H1 (cell line): ENCODE measurements at regions not wholly inside any gene's neighbourhood (a gene's known extent, or its start where the extent isn't known, plus 50 kb on each side); places are given as distances from the start of the nearest gene placed in this dataset.

Experiments used
- CTCF ChIA-PET: fragments of 300-600 bp; sonication (Branson Sonifier 250); formaldehyde crosslinking; loops from one replicate; lab custom pipeline; 2021; ENCODE audit not compliant: partially characterized antibody; lab: Charles Lee
- POLR2A ChIA-PET: fragments of 300-600 bp; sonication (Branson Sonifier 250); formaldehyde crosslinking; loops from one replicate; lab custom pipeline; 2021; ENCODE audit warnings: inconsistent platforms; ENCODE audit not compliant: partially characterized antibody; lab: Charles Lee
- DNase-seq, 2 experiments: peaks; one replicate each; pipeline versions ENCODE4 v3.0.0 to v3.0.0-alpha.2; 2010 to 2022; ENCODE audit warnings: low spot score in 2 of 2, low read depth in 1 of 2, mixed read lengths in 1 of 2
- FAIRE-seq: peaks from 2 replicates; lab custom pipeline; 2011; peaks lifted over from hg19 to GRCh38; lab: Jason Lieb, UNC
- H2AFZ ChIP-seq: 2 replicates; pipeline ENCODE4 v1.8.1; 2012; ENCODE audit warnings: low read length, inconsistent platforms
- H2AK5ac ChIP-seq: 2 replicates; pipeline ENCODE4 v1.6.1; 2013; ENCODE audit warnings: low read depth, low read length
- H2BK120ac ChIP-seq: replicated peaks from 2 replicates; pipeline ENCODE3; 2013; ENCODE audit warnings: low read depth, low read length, inconsistent platforms
- H2BK12ac ChIP-seq: 2 replicates; pipeline ENCODE4 v1.6.1; 2013; ENCODE audit warnings: low read depth, low read length
- H2BK15ac ChIP-seq: 2 replicates; pipeline ENCODE4 v1.6.1; 2013; ENCODE audit warnings: low read length
- H2BK20ac ChIP-seq: 2 replicates; pipeline ENCODE4 v1.6.1; 2013; ENCODE audit warnings: low read length
- H2BK5ac ChIP-seq: 2 replicates; pipeline ENCODE4 v1.6.1; 2013; ENCODE audit warnings: low read depth, low read length
- H3K14ac ChIP-seq: 2 replicates; pipeline ENCODE4 v1.6.1; 2013; ENCODE audit warnings: inconsistent platforms; ENCODE audit not compliant: insufficient read length
- H3K18ac ChIP-seq: 2 replicates; pipeline ENCODE4 v1.6.1; 2013; ENCODE audit warnings: low read length; ENCODE audit errors: extremely low read depth
- H3K23ac ChIP-seq: 2 replicates; pipeline ENCODE4 v1.6.1; 2013; ENCODE audit warnings: inconsistent platforms; ENCODE audit not compliant: insufficient read length
- H3K23me2 ChIP-seq: 2 replicates; pipeline ENCODE4 v1.6.1; 2013; ENCODE audit warnings: low read depth, low read length
- H3K27ac ChIP-seq: 2 replicates; pipeline ENCODE4 v1.6.1; 2011; ENCODE audit warnings: low read depth, low read length, inconsistent platforms
- H3K27me3 ChIP-seq, 4 experiments: replicated peaks in 1 of 4; 1 replicate in 1 of 4; 2 replicates in 3 of 4; pipeline versions ENCODE4 v1.6.1 to v1.8.1; 2011 to 2013; ENCODE audit warnings: low read length in 3 of 4, mild to moderate bottlenecking in 3 of 4, inconsistent platforms in 2 of 4, mixed read lengths in 2 of 4, moderate library complexity in 1 of 4; ENCODE audit not compliant: control insufficient read depth in 3 of 4, insufficient read depth in 3 of 4; ENCODE audit errors: extremely low read depth in 1 of 4
- H3K36me3 ChIP-seq, 4 experiments: 2 replicates each; pipeline versions ENCODE4 v1.6.1 to v1.8.1; 2011 to 2013; ENCODE audit warnings: mild to moderate bottlenecking in 4 of 4, low read length in 3 of 4, moderate library complexity in 2 of 4, control low read depth in 1 of 4, inconsistent platforms in 1 of 4; ENCODE audit not compliant: insufficient read depth in 4 of 4, control insufficient read depth in 2 of 4
- H3K4ac ChIP-seq: replicated peaks from 2 replicates; pipeline ENCODE3; 2013; ENCODE audit warnings: low read length, low read depth, mixed read lengths, inconsistent platforms; ENCODE audit not compliant: insufficient read length
- H3K4me1 ChIP-seq, 4 experiments: replicated peaks in 1 of 4; 1 replicate in 1 of 4; 2 replicates in 3 of 4; pipeline versions ENCODE4 v1.6.1 to v1.8.1; 2011 to 2013; ENCODE audit warnings: low read length in 3 of 4, inconsistent platforms in 2 of 4, mixed read lengths in 1 of 4; ENCODE audit not compliant: insufficient read depth in 4 of 4, control insufficient read depth in 3 of 4
- H3K4me2 ChIP-seq, 2 experiments: 2 replicates each; pipeline versions ENCODE4 v1.6.1 to v1.8.1; 2011 to 2013; ENCODE audit warnings: low read depth in 2 of 2, low read length in 2 of 2, control low read depth in 1 of 2, inconsistent platforms in 1 of 2, mild to moderate bottlenecking in 1 of 2; ENCODE audit not compliant: insufficient read depth in 1 of 2
- H3K4me3 ChIP-seq, 4 experiments: fragments of 200-600, 300-600 bp in 1 of 4; sonication (generic), shearing (Covaris generic), sonication (Bioruptor Twin) in 1 of 4; 2 replicates each; pipeline versions ENCODE4 v1.5.1 to v1.8.1; 2011 to 2016; ENCODE audit warnings: low read length in 4 of 4, low read depth in 3 of 4, control low read depth in 2 of 4, inconsistent platforms in 2 of 4, mild to moderate bottlenecking in 2 of 4, mixed read lengths in 1 of 4, moderate library complexity in 1 of 4; ENCODE audit not compliant: insufficient read depth in 2 of 4; ENCODE audit errors: extremely low read depth in 1 of 4
- H3K56ac ChIP-seq: replicated peaks from 2 replicates; pipeline ENCODE3; 2013; ENCODE audit warnings: low read depth, mild to moderate bottlenecking, mixed read lengths, low read length, inconsistent platforms; ENCODE audit not compliant: insufficient read length
- H3K79me1 ChIP-seq: 2 replicates; pipeline ENCODE4 v1.6.1; 2013; ENCODE audit warnings: low read depth, low read length, control low read depth
- H3K79me2 ChIP-seq, 2 experiments: 2 replicates each; pipeline versions ENCODE4 v1.6.1 to v1.8.1; 2012 to 2013; ENCODE audit warnings: low read length in 2 of 2, mild to moderate bottlenecking in 2 of 2, inconsistent platforms in 1 of 2; ENCODE audit not compliant: insufficient read depth in 2 of 2, control insufficient read depth in 1 of 2
- H3K9ac ChIP-seq, 4 experiments: replicated peaks in 1 of 4; 1 replicate in 1 of 4; 2 replicates in 3 of 4; pipeline versions ENCODE4 v1.6.1 to v1.8.1; 2011 to 2013; ENCODE audit warnings: low read depth in 3 of 4, low read length in 3 of 4, control low read depth in 2 of 4, mild to moderate bottlenecking in 2 of 4, moderate library complexity in 2 of 4, inconsistent platforms in 1 of 4; ENCODE audit errors: extremely low read depth in 1 of 4
- H3K9me3 ChIP-seq, 2 experiments: 2 replicates each; pipeline versions ENCODE4 v1.6.1 to v1.8.1; 2012 to 2013; ENCODE audit warnings: mild to moderate bottlenecking in 2 of 2, moderate library complexity in 2 of 2, control low read depth in 1 of 2, inconsistent platforms in 1 of 2, low read depth in 1 of 2, low read length in 1 of 2, mixed read lengths in 1 of 2; ENCODE audit not compliant: insufficient read depth in 2 of 2
- H4K20me1 ChIP-seq, 2 experiments: replicated peaks in 1 of 2; 2 replicates each; pipeline versions ENCODE3 to v1.8.1; 2011 to 2013; ENCODE audit warnings: inconsistent platforms in 2 of 2, low read length in 2 of 2, mild to moderate bottlenecking in 1 of 2; ENCODE audit not compliant: insufficient read depth in 2 of 2, control insufficient read depth in 1 of 2
- H4K5ac ChIP-seq: 2 replicates; pipeline ENCODE4 v1.6.1; 2013; ENCODE audit warnings: low read length, low read depth, mixed read lengths, inconsistent platforms; ENCODE audit not compliant: insufficient read length
- H4K8ac ChIP-seq: 2 replicates; pipeline ENCODE4 v1.8.0; 2013; ENCODE audit warnings: mild to moderate bottlenecking, moderate library complexity, low read length, inconsistent platforms; ENCODE audit not compliant: insufficient read depth; ENCODE audit errors: extremely low read depth
- H4K91ac ChIP-seq: replicated peaks from 2 replicates; pipeline ENCODE3; 2013; ENCODE audit warnings: low read length, mixed read lengths, inconsistent platforms; ENCODE audit not compliant: insufficient read length
- CBX8 ChIP-seq: fragments of 300-800, 300-1000 bp; sonication (generic); IDR thresholded peaks from 2 replicates; pipeline ENCODE4 v1.7.1; 2016; ENCODE audit warnings: low read depth, low read length, borderline replicate concordance
- GABPA ChIP-seq: IDR thresholded peaks from 2 replicates; pipeline ENCODE4 v1.6.1; 2011; ENCODE audit warnings: mild to moderate bottlenecking, low read length, moderate library complexity, borderline replicate concordance; ENCODE audit not compliant: insufficient read depth
- KDM4A ChIP-seq: IDR thresholded peaks from one replicate; pipeline ENCODE4 v1.7.1; 2012; ENCODE audit warnings: low read depth, mild to moderate bottlenecking, moderate library complexity, low read length, inconsistent platforms; ENCODE audit not compliant: severe bottlenecking
- POLR2AphosphoS5 ChIP-seq: IDR thresholded peaks from 2 replicates; pipeline ENCODE4 v1.6.1; 2011; ENCODE audit warnings: low read depth, low read length
- RAD21 ChIP-seq, 2 experiments: IDR thresholded peaks in 1 of 2; conservative IDR thresholded peaks in 1 of 2; 2 replicates each; pipeline ENCODE4 v1.6.1; 2011; ENCODE audit warnings: low read depth in 2 of 2, low read length in 2 of 2, improper control_type of control experiment in 1 of 2, inconsistent platforms in 1 of 2, mild to moderate bottlenecking in 1 of 2, moderate library complexity in 1 of 2
- SAP30 ChIP-seq: fragments of 300-600 bp; sonication (generic); IDR thresholded peaks from 2 replicates; pipeline ENCODE4 v1.7.1; 2012; ENCODE audit warnings: low read length, moderate library complexity, mild to moderate bottlenecking, inconsistent platforms; ENCODE audit not compliant: insufficient read depth, insufficient replicate concordance
- SIN3A ChIP-seq, 2 experiments: IDR thresholded peaks in 1 of 2; conservative IDR thresholded peaks in 1 of 2; 2 replicates each; pipeline ENCODE4 v1.6.1; 2011 to 2012; ENCODE audit warnings: low read length in 2 of 2, improper control_type of control experiment in 1 of 2, low read depth in 1 of 2, mild to moderate bottlenecking in 1 of 2
- WGBS, 2 experiments: shearing (Covaris generic) in 1 of 2; methylation state at CpG; one replicate each; pipeline versions ENCODE4 v1.1.6 to v1.1.7; 2013 to 2015; ENCODE audit warnings: low lambda C conversion rate in 2 of 2, mixed read lengths in 2 of 2, inconsistent platforms in 1 of 2, low coverage in 1 of 2, missing lambda C conversion rate in 1 of 2; ENCODE audit not compliant: insufficient replicate concordance in 2 of 2, insufficient coverage in 1 of 2, insufficient read length in 1 of 2; ENCODE audit errors: extremely low coverage in 1 of 2, missing lambda C conversion rate in 1 of 2; 5-methylcytosine and 5-hydroxymethylcytosine counted together

- Histone ChIP-seq H2BK20ac (no peak overlapping the region), H3K4me2 (no peak overlapping the region), H3K23ac (no peak overlapping the region), H4K20me1 (no peaks in the 10 kb centered on the region), H3K18ac (no peak overlapping the region), H3K4me3 (no peak overlapping the region), H3K9me3 (no peaks in the 10 kb centered on the region), H3K36me3 (no peaks in the 10 kb centered on the region; a peak in 1 of 8 replicates), H3K14ac (no peak overlapping the region), H3K9ac (no peak overlapping the region), H2BK5ac (no peak overlapping the region), H3K79me2 (no peaks in the 10 kb centered on the region), H2BK15ac (no peak overlapping the region), H2AK5ac (no peak overlapping the region), H2BK12ac (no peak overlapping the region), H4K8ac (no peak overlapping the region), H3K79me1 (no peaks in the 10 kb centered on the region), H3K4ac (no peak overlapping the region), H3K27ac (no peak overlapping the region), H3K56ac (no peak overlapping the region), H3K23me2 (no peaks in the 10 kb centered on the region), H4K5ac (no peak overlapping the region), H3K27me3 (no peaks in the 10 kb centered on the region), H3K4me1 (no peaks in the 10 kb centered on the region), H2BK120ac (no peak overlapping the region), H4K91ac (no peak overlapping the region), H2AFZ (no peak overlapping the region)
- WGBS, 2 experiments, result 93% methylated on average over 4 of the region's 4 CpGs; no CpG with 5 or more reads in 1 of the 2 experiments
- ChIA-PET POLR2A (no interaction called here), CTCF (no interaction called here)
- FAIRE-seq, result no peak
- TF ChIP-seq CBX8, result no peak
- TF ChIP-seq KDM4A, result no peak
- no peak for TF ChIP-seq RAD21 (IDR thresholded peaks at IDR 0.05 in 1 of 2, conservative IDR thresholded peaks at IDR 0.05 in 1 of 2; ENCODE audit: low read depth in 2 of 2, low read length in 2 of 2)
- no peak for TF ChIP-seq SAP30
- no peak for TF ChIP-seq GABPA
- TF ChIP-seq POLR2AphosphoS5, result no peak
- TF ChIP-seq SIN3A (conservative IDR thresholded peaks at IDR 0.05 in 1 of 2, IDR thresholded peaks at IDR 0.05 in 1 of 2; ENCODE audit: low read depth in 1 of 2, low read length in 2 of 2), result no peak
- no peak for DNase-seq
These were observed 140.1 kb upstream of the NRIP1 start for GRCh38 chr21:15204970-15205286.
